ENCODE measurements at regions not wholly inside any gene's neighbourhood (a gene's known extent, or its start where the extent isn't known, plus 50 kb on each side); places are given as distances from the start of the nearest gene placed in this dataset.

GRCh38 chr5:6926491-6927038, 213.3 kb downstream of the TENT4A start:
- 43 to 58% methylated on average over 1 of the region's 1 CpG for WGBS, 2 donors

GRCh38 chr5:6936031-6936430, 222.8 kb downstream of the TENT4A start:
- intact Hi-C loops (cut with DNase I; ENCODE audit: low total_unique reads): no loop called here
- no peaks in the 10 kb centered on the region for H3K27me3 ChIP-seq

More at GRCh38 chr5:6926491-6927038, 213.3 kb downstream of the TENT4A start:
- Histone ChIP-seq H3K27me3 (no peaks in the 10 kb centered on the region), H3K9me3 (no peaks in the 10 kb centered on the region), H3K4me1 (no peaks in the 10 kb centered on the region), H3K36me3 (ENCODE audit: low read depth, missing control alignments) (no peaks in the 10 kb centered on the region), H3K27ac (no peak overlapping the region), H3K4me3 (no peak overlapping the region)
- no peak for DNase-seq
- intact Hi-C loops (cut with DNase I; ENCODE audit: low total_unique reads): no loop called here
- TF ChIP-seq CTCF (IDR thresholded peaks at IDR 0.05) (no peak), POLR2A (IDR thresholded peaks at IDR 0.05) (no peak)

GRCh38 chr5:6937677-6938076, 224.4 kb downstream of the TENT4A start:
- TF ChIP-seq POLR2A (IDR thresholded peaks at IDR 0.05) (no peak), CTCF (IDR thresholded peaks at IDR 0.05) (no peak)
- H3K27ac ChIP-seq: no peak overlapping the region
- intact Hi-C loops (cut with DNase I; ENCODE audit: low total_unique reads): no loop called here
- H3K4me3 ChIP-seq: no peak overlapping the region
- no peaks in the 10 kb centered on the region for H3K27me3 ChIP-seq
- DNase-seq: no peak
- no peaks in the 10 kb centered on the region for H3K9me3 ChIP-seq
- H3K36me3 ChIP-seq (ENCODE audit: low read depth, missing control alignments): no peaks in the 10 kb centered on the region
- no peaks in the 10 kb centered on the region for H3K4me1 ChIP-seq
- WGBS, 2 donors: 27 to 31% methylated on average over 3 of the region's 3 CpGs

More at GRCh38 chr5:6936031-6936430, 222.8 kb downstream of the TENT4A start:
- Histone ChIP-seq H3K27ac (no peak overlapping the region), H3K9me3 (no peaks in the 10 kb centered on the region), H3K4me1 (no peaks in the 10 kb centered on the region), H3K36me3 (ENCODE audit: low read depth, missing control alignments) (no peaks in the 10 kb centered on the region), H3K4me3 (no peak overlapping the region)
- no peak for DNase-seq
- TF ChIP-seq POLR2A (IDR thresholded peaks at IDR 0.05) (no peak), CTCF (IDR thresholded peaks at IDR 0.05) (no peak)
- 55 to 62% methylated on average over 1 of the region's 1 CpG for WGBS, 2 donors

GRCh38 chr5:6941631-6942030, 228.4 kb downstream of the TENT4A start:
- Histone ChIP-seq H3K27me3 (no peaks in the 10 kb centered on the region), H3K4me1 (no peaks in the 10 kb centered on the region), H3K9me3 (no peaks in the 10 kb centered on the region), H3K27ac (no peak overlapping the region), H3K4me3 (no peak overlapping the region), H3K36me3 (ENCODE audit: low read depth, missing control alignments) (no peaks in the 10 kb centered on the region)
- TF ChIP-seq CTCF (IDR thresholded peaks at IDR 0.05) (no peak), POLR2A (IDR thresholded peaks at IDR 0.05) (no peak)
- WGBS, 2 donors: 81 to 95% methylated on average over 3 of the region's 3 CpGs
- intact Hi-C loops (cut with DNase I; ENCODE audit: low total_unique reads): no loop called here
- DNase-seq: no peak
